H9 (cell line): ENCODE measurements at regions not wholly inside any gene's neighbourhood (a gene's known extent, or its start where the extent isn't known, plus 50 kb on each side); places are given as distances from the start of the nearest gene placed in this dataset.

Experiments used
- DNase-seq: peaks from one replicate; pipeline ENCODE4 v3.0.0-alpha.2; 2017
- H2AFZ ChIP-seq: one replicate; pipeline ENCODE4 v1.6.1; 2013; ENCODE audit warnings: mild to moderate bottlenecking, low read length, control low read depth, moderate library complexity
- H2AK5ac ChIP-seq: 2 replicates; pipeline ENCODE4 v1.6.1; 2013; ENCODE audit warnings: low read length, control low read depth, mixed read lengths; ENCODE audit not compliant: insufficient read length
- H2BK120ac ChIP-seq: one replicate; pipeline ENCODE4 v1.6.1; 2013; ENCODE audit warnings: low read depth, mild to moderate bottlenecking, low read length, control low read depth, inconsistent platforms; ENCODE audit not compliant: poor library complexity, severe bottlenecking
- H2BK12ac ChIP-seq: 2 replicates; pipeline ENCODE4 v1.6.1; 2013; ENCODE audit warnings: low read length, control low read depth, mixed read lengths, low read depth; ENCODE audit not compliant: insufficient read length
- H2BK15ac ChIP-seq: 2 replicates; pipeline ENCODE4 v1.6.1; 2013; ENCODE audit warnings: low read depth, low read length, control low read depth
- H2BK20ac ChIP-seq: one replicate; pipeline ENCODE4 v1.6.1; 2013; ENCODE audit warnings: low read depth, mild to moderate bottlenecking, low read length, control low read depth, inconsistent platforms; ENCODE audit not compliant: poor library complexity, severe bottlenecking
- H2BK5ac ChIP-seq: 2 replicates; pipeline ENCODE4 v1.6.1; 2013; ENCODE audit warnings: low read length, control low read depth, mixed read lengths; ENCODE audit not compliant: insufficient read length
- H3K14ac ChIP-seq: 2 replicates; pipeline ENCODE4 v1.6.1; 2013; ENCODE audit warnings: low read length, control low read depth; ENCODE audit not compliant: insufficient read depth
- H3K18ac ChIP-seq: 2 replicates; pipeline ENCODE4 v1.6.1; 2013; ENCODE audit warnings: low read depth, mild to moderate bottlenecking, mixed read lengths, low read length, control low read depth; ENCODE audit not compliant: insufficient read length
- H3K23ac ChIP-seq: 2 replicates; pipeline ENCODE4 v1.6.1; 2013; ENCODE audit warnings: low read length, control low read depth, mixed read lengths, low read depth; ENCODE audit not compliant: insufficient read length
- H3K23me2 ChIP-seq: 2 replicates; pipeline ENCODE4 v1.6.1; 2013; ENCODE audit warnings: low read depth, mild to moderate bottlenecking, mixed read lengths, low read length, control low read depth; ENCODE audit not compliant: insufficient read length, poor library complexity, severe bottlenecking
- H3K27ac ChIP-seq: 2 replicates; pipeline ENCODE4 v1.5.1; 2013; ENCODE audit warnings: low read length, control low read depth, mixed read lengths, low read depth; ENCODE audit not compliant: insufficient read length
- H3K27me3 ChIP-seq: 2 replicates; pipeline ENCODE4 v1.6.1; 2013; ENCODE audit warnings: low read length, control low read depth, inconsistent platforms; ENCODE audit not compliant: insufficient read depth
- H3K4ac ChIP-seq: 2 replicates; pipeline ENCODE4 v1.6.1; 2013; ENCODE audit warnings: low read depth, mild to moderate bottlenecking, control low read depth, inconsistent platforms, low read length, moderate library complexity
- H3K4me1 ChIP-seq: 2 replicates; pipeline ENCODE4 v1.6.1; 2013; ENCODE audit warnings: low read length, control low read depth, inconsistent platforms; ENCODE audit not compliant: insufficient read depth
- H3K4me2 ChIP-seq: 2 replicates; pipeline ENCODE4 v1.6.1; 2013; ENCODE audit warnings: low read length, control low read depth, mixed read lengths; ENCODE audit not compliant: insufficient read length, insufficient read depth
- H3K56ac ChIP-seq: 2 replicates; pipeline ENCODE4 v1.6.1; 2013; ENCODE audit warnings: low read depth, mild to moderate bottlenecking, mixed read lengths, low read length, control low read depth; ENCODE audit not compliant: insufficient read length
- H3K79me1 ChIP-seq: 2 replicates; pipeline ENCODE4 v1.6.1; 2013; ENCODE audit warnings: low read depth, mild to moderate bottlenecking, moderate library complexity, low read length, control low read depth, inconsistent platforms; ENCODE audit not compliant: insufficient read depth, poor library complexity, severe bottlenecking
- H3K79me2 ChIP-seq: 2 replicates; pipeline ENCODE4 v1.6.1; 2013; ENCODE audit warnings: low read length, control low read depth, inconsistent platforms; ENCODE audit not compliant: insufficient read depth
- H3K9ac ChIP-seq: 2 replicates; pipeline ENCODE4 v1.6.1; 2013; ENCODE audit warnings: low read length, control low read depth, mixed read lengths; ENCODE audit not compliant: insufficient read length; ENCODE audit errors: extremely low read depth
- H3K9me3 ChIP-seq: one replicate; pipeline ENCODE4 v1.6.1; 2013; ENCODE audit warnings: low read depth, low read length, inconsistent platforms; ENCODE audit not compliant: control insufficient read depth
- H3T11ph ChIP-seq: one replicate; pipeline ENCODE4 v1.6.1; 2013; ENCODE audit warnings: mild to moderate bottlenecking, low read length, control low read depth, inconsistent platforms
- H4K20me1 ChIP-seq: one replicate; pipeline ENCODE4 v1.6.1; 2013; ENCODE audit not compliant: control insufficient read depth, insufficient read length, insufficient read depth
- H4K5ac ChIP-seq: 2 replicates; pipeline ENCODE4 v1.6.1; 2013; ENCODE audit warnings: low read depth, mild to moderate bottlenecking, mixed read lengths, low read length, control low read depth; ENCODE audit not compliant: insufficient read length
- H4K8ac ChIP-seq: replicated peaks from 2 replicates; pipeline ENCODE4 v1.6.1; 2013; ENCODE audit warnings: low read length, control low read depth, mixed read lengths, low read depth; ENCODE audit not compliant: insufficient read length
- H4K91ac ChIP-seq: 2 replicates; pipeline ENCODE4 v1.6.1; 2013; ENCODE audit warnings: low read depth, mild to moderate bottlenecking, moderate library complexity, mixed read lengths, low read length, control low read depth; ENCODE audit not compliant: insufficient read length
- H3K27ac Mint-ChIP-seq, 3 experiments: 2 replicates in 2 of 3; 3 replicates in 1 of 3; pipeline ENCODE4 v1.8.0; 2020 to 2021; ENCODE audit warnings: mixed read lengths in 3 of 3, mild to moderate bottlenecking in 1 of 3, moderate library complexity in 1 of 3
- H3K27me3 Mint-ChIP-seq: 2 replicates; pipeline ENCODE4 v1.8.0; 2021; ENCODE audit warnings: low read depth, mild to moderate bottlenecking, moderate library complexity, mixed read lengths
- H3K36me3 Mint-ChIP-seq, 3 experiments: 2 replicates in 2 of 3; 3 replicates in 1 of 3; pipeline ENCODE4 v1.8.0; 2020 to 2021; ENCODE audit warnings: low read depth in 3 of 3, mixed read lengths in 3 of 3; ENCODE audit not compliant: insufficient read depth in 1 of 3
- H3K4me1 Mint-ChIP-seq, 2 experiments: 2 replicates each; pipeline ENCODE4 v1.8.0; 2020; ENCODE audit warnings: mixed read lengths in 2 of 2
- H3K4me3 Mint-ChIP-seq, 2 experiments: 2 replicates in 1 of 2; 3 replicates in 1 of 2; pipeline ENCODE4 v1.8.0; 2020 to 2021; ENCODE audit warnings: mild to moderate bottlenecking in 2 of 2, mixed read lengths in 2 of 2, moderate library complexity in 1 of 2
- H3K9me3 Mint-ChIP-seq, 2 experiments: 2 replicates in 1 of 2; 3 replicates in 1 of 2; pipeline ENCODE4 v1.8.0; 2020; ENCODE audit warnings: mild to moderate bottlenecking in 2 of 2, mixed read lengths in 2 of 2, moderate library complexity in 1 of 2
- CTCF ChIP-seq: fragments of 200-600 bp; sonication (generic); conservative IDR thresholded peaks from 3 replicates; pipeline ENCODE4 v1.8.0; 2021; ENCODE audit warnings: antibody characterized with exemption, mild to moderate bottlenecking
- WGBS: extraction: QIAGEN DNeasy Blood & Tissue Kit; methylation state at CpG from one replicate; pipeline ENCODE4 v1.1.7; 2013; ENCODE audit warnings: missing lambda C conversion rate, low lambda C conversion rate, mixed read lengths; ENCODE audit not compliant: insufficient read length; ENCODE audit errors: extremely low coverage; 5-methylcytosine and 5-hydroxymethylcytosine counted together

GRCh38 chr6:168865522-168865921, 388.1 kb downstream of the THBS2 start:
- Mint-ChIP-seq H3K4me3 (no peak overlapping the region), H3K27ac (no peak overlapping the region), H3K36me3 (no peaks in the 10 kb centered on the region), H3K27me3 (no peaks in the 10 kb centered on the region; the same call in 1 of the 2 replicates), H3K4me1 (0 out of 4 replicates have a peak, but pooled peaks cover 0 to 3% of the 10 kb centered on the region in 2 experiments), H3K9me3 (no peaks in the 10 kb centered on the region)
- H3K23ac ChIP-seq, result no peak overlapping the region
- no peak overlapping the region for H3K4ac ChIP-seq
- H3K27ac ChIP-seq, result no peak overlapping the region
- H3K23me2 ChIP-seq, result no peaks in the 10 kb centered on the region
- H3K4me1 ChIP-seq, result no peaks in the 10 kb centered on the region
- H4K91ac ChIP-seq, result no peak overlapping the region
- no peak overlapping the region for H2BK120ac ChIP-seq
- H2BK5ac ChIP-seq, result no peak overlapping the region
- H2AK5ac ChIP-seq, result no peak overlapping the region
- no peak overlapping the region for H3K56ac ChIP-seq
- no peak overlapping the region for H3K18ac ChIP-seq
- no peaks in the 10 kb centered on the region for H3K79me1 ChIP-seq
- H2BK20ac ChIP-seq, result no peak overlapping the region
- no peak overlapping the region for H2BK15ac ChIP-seq
- H3T11ph ChIP-seq, result no peak overlapping the region
- no CpG with 5 or more reads among the region's 4 CpGs for WGBS
- H2AFZ ChIP-seq, result no peak overlapping the region
- H3K9me3 ChIP-seq, result no peaks in the 10 kb centered on the region
- no peak overlapping the region for H4K8ac ChIP-seq
- H3K27me3 ChIP-seq, result no peaks in the 10 kb centered on the region
- no peaks in the 10 kb centered on the region for H4K20me1 ChIP-seq
- no peak overlapping the region for H3K9ac ChIP-seq
- H3K79me2 ChIP-seq, result no peaks in the 10 kb centered on the region
- H3K14ac ChIP-seq, result no peak overlapping the region
- no peak overlapping the region for H4K5ac ChIP-seq
- H3K4me2 ChIP-seq, result no peak overlapping the region
- DNase-seq, result no peak
- no peak overlapping the region for H2BK12ac ChIP-seq
- TF ChIP-seq CTCF, result no peak
